Epithelial cell of proximal tubule (primary cell): ENCODE measurements at regions not wholly inside any gene's neighbourhood (a gene's known extent, or its start where the extent isn't known, plus 50 kb on each side); places are given as distances from the start of the nearest gene placed in this dataset.

Experiments used
- DNase-seq: peaks from one replicate; pipeline ENCODE4 v3.0.0-alpha.2; 2011; ENCODE audit warnings: low read depth
- H3K4me3 ChIP-seq: 2 replicates; pipeline ENCODE4 v1.5.1; 2011; ENCODE audit warnings: low read depth, mild to moderate bottlenecking, low read length
- CTCF ChIP-seq: conservative IDR thresholded peaks from 2 replicates; pipeline ENCODE4 v1.5.1; 2012; ENCODE audit warnings: low read depth, mild to moderate bottlenecking, low read length

DNA sequence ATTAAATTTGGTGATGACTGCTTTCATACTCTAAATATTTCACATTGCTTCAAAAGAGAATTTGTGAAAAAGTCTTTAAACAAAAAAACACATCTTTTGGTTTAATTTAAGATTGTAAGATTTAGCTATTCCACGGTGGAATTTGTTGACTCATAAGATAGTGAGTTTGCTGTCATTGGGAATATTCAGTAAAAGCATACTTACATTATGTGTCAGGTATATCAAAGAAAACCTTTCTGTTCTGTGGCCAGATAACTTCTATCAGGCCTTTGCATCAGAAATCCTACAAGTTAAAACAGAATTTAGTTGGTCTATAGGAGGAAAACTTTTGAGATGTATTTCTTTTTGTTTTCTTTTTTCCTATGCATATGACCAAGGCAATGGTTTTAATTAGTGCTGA, 148.8 kb upstream of the E2F7 start:
- DNase-seq, result no peak
- H3K4me3 ChIP-seq, result no peak overlapping the region
- TF ChIP-seq CTCF, result no peak

GRCh38 chr12:77213319-77213718, 147.9 kb upstream of the E2F7 start:
- H3K4me3 ChIP-seq, result no peak overlapping the region
- TF ChIP-seq CTCF, result no peak
- no peak for DNase-seq

GRCh38 chr12:77210724-77211123, 145.4 kb upstream of the E2F7 start:
- DNase-seq, result no peak
- no peak for TF ChIP-seq CTCF
- no peak overlapping the region for H3K4me3 ChIP-seq

DNA sequence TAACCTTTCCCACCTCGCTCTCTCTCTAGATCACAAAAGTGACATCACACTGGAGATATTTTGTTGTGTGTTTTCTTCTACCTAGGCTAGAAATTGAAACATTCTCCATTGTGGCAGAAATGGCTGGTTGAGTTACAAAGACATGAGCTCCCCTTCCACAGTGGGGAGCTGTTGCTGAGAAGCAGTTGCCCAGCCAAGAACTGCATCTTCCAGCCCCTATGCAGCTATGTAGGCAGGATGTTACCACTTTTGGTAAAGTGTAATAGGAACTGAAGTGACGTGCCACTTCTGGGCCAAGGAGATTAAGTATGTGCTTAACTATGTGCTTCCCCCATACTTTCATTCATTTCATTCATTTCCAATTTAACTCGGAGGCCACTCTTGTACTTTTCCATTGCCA, 138.7 kb upstream of the E2F7 start:
- H3K4me3 ChIP-seq, result no peak overlapping the region
- peak; percentile 32 for TF ChIP-seq CTCF
- no peak for DNase-seq

- DNase-seq, result no peak
- H3K4me3 ChIP-seq, result no peak overlapping the region
- TF ChIP-seq CTCF, result no peak
Measured at GRCh38 chr12:77202457-77203060, 137.2 kb upstream of the E2F7 start.

DNA sequence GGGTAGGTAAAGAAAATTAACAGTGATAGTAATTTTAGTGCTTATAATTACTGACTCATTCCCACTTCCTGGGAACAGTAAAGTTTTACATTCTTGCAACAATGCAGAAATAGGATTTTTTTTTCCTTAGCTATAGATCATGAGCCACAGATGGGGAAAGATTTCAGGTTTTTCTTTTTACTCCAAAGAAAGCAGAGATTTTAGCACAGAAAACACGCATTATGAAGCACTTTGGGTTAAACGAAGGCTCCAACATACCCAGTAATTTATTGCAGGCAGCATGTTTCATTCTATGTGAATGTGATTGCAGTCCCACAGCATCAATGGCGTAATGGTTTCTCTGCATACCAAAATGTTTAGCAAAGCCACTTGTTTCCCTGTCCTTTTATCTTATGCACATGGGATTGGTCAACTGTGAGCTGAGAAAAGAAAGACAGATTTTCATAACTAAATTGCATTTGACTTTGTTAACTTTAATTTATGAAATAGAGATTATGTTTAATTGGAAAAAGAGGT, 124.6 kb upstream of the E2F7 start:
- no peak for TF ChIP-seq CTCF
- no peak for DNase-seq
- no peak overlapping the region for H3K4me3 ChIP-seq

DNA sequence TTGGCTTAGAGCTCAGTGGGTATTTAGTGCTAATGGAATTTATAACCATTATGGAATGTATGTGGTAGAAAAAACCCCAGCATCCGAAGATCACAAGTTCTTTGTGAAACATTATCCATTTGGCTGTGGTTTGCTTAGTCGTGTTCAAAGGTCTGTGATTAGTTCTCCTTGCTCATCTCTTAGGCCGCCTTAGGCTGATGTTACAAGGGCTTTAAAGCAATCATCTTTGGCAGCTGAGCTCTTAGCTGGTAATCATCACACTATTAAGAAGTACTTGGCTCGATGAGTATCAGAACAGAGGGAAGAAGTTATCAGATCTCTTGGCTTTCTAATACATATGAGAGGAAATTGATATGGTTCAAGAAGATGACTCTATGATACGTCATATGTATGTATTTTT, 124.1 kb upstream of the E2F7 start:
- TF ChIP-seq CTCF, result no peak
- DNase-seq, result no peak

More for the DNA sequence above, 124.1 kb upstream of the E2F7 start:
- H3K4me3 ChIP-seq, result no peak overlapping the region
